ENCODE measurements at regions not wholly inside any gene's neighbourhood (a gene's known extent, or its start where the extent isn't known, plus 50 kb on each side); places are given as distances from the start of the nearest gene placed in this dataset.
"Not testable (repeated sequence)": the region's sequence is repeated elsewhere in the genome, so short reads cannot be mapped to it uniquely, and the experiment has no call there.

- DNase-seq (ENCODE audit: low read depth), result not testable (repeated sequence)
Observed at GRCh38 chr4:49227941-49228340, 241.9 kb downstream of the CWH43 start.

GRCh38 chr4:49229243-49229642, 243.2 kb downstream of the CWH43 start:
- DNase-seq (ENCODE audit: low read depth), result not testable (repeated sequence)

GRCh38 chr4:49229713-49230112, 243.6 kb downstream of the CWH43 start:
- DNase-seq (ENCODE audit: low read depth), result not testable (repeated sequence)

- DNase-seq (ENCODE audit: low read depth), result not testable (repeated sequence)
Observed at GRCh38 chr4:49233346-49233745, 247.3 kb downstream of the CWH43 start.

GRCh38 chr4:49233749-49234148, 247.7 kb downstream of the CWH43 start:
- DNase-seq (ENCODE audit: low read depth), result not testable (repeated sequence)

GRCh38 chr4:49234382-49234781, 248.3 kb downstream of the CWH43 start:
- not testable (repeated sequence) for DNase-seq (ENCODE audit: low read depth)

GRCh38 chr4:49235413-49236160, 249.5 kb downstream of the CWH43 start:
- DNase-seq (ENCODE audit: low read depth), result not testable (repeated sequence)

GRCh38 chr4:49236474-49236873, 250.4 kb downstream of the CWH43 start:
- DNase-seq (ENCODE audit: low read depth), result not testable (repeated sequence)

GRCh38 chr4:49241295-49241694, 255.2 kb downstream of the CWH43 start:
- not testable (repeated sequence) for DNase-seq (ENCODE audit: low read depth)

GRCh38 chr4:49262786-49263185, 276.7 kb downstream of the CWH43 start:
- DNase-seq (ENCODE audit: low read depth), result not testable (repeated sequence)

- not testable (repeated sequence) for DNase-seq (ENCODE audit: low read depth)
Observed at GRCh38 chr4:49270435-49270834, 284.4 kb downstream of the CWH43 start.

- not testable (repeated sequence) for DNase-seq (ENCODE audit: low read depth)
Observed at GRCh38 chr4:49270912-49271311, 284.8 kb downstream of the CWH43 start.

GRCh38 chr4:49285905-49286304, 299.8 kb downstream of the CWH43 start:
- DNase-seq (ENCODE audit: low read depth), result not testable (repeated sequence)

GRCh38 chr4:49286926-49287745, 301.1 kb downstream of the CWH43 start:
- DNase-seq (ENCODE audit: low read depth), result not testable (repeated sequence)

- DNase-seq (ENCODE audit: low read depth), result not testable (repeated sequence)
Observed at GRCh38 chr4:49287893-49288292, 301.8 kb downstream of the CWH43 start.

GRCh38 chr4:49288796-49289195, 302.7 kb downstream of the CWH43 start:
- not testable (repeated sequence) for DNase-seq (ENCODE audit: low read depth)

GRCh38 chr4:49314815-49315214, 328.7 kb downstream of the CWH43 start:
- not testable (repeated sequence) for DNase-seq (ENCODE audit: low read depth)

GRCh38 chr4:49320725-49321410, 334.8 kb downstream of the CWH43 start:
- not testable (repeated sequence) for DNase-seq (ENCODE audit: low read depth)

- not testable (repeated sequence) for DNase-seq (ENCODE audit: low read depth)
Observed at GRCh38 chr4:49321511-49322300, 335.6 kb downstream of the CWH43 start.

- DNase-seq (ENCODE audit: low read depth), result not testable (repeated sequence)
Observed at GRCh38 chr4:49322610-49323572, 336.8 kb downstream of the CWH43 start.

Measured in activated gamma-delta T cell treated with anti-CD3 and anti-CD28 coated beads, Interleukin-2, amount 50 U/mL, for 16 hours (primary cell).